K562 (cell line): ENCODE measurements at regions not wholly inside any gene's neighbourhood (a gene's known extent, or its start where the extent isn't known, plus 50 kb on each side); places are given as distances from the start of the nearest gene placed in this dataset.

ENCODE experiments used
- ATAC-seq: fragments of 200-7000 bp; cut with Tn5 transposase; 3 replicates; pipeline ENCODE4 v1.9.1; 2020; ENCODE audit warnings: moderate library complexity
- BruUV-seq: library from RNA; stranded (reverse); fragments of 400-500 nt; replicated peaks from 2 replicates; lab custom pipeline; 2021; lab: Mats Ljungman, UMichigan
- CTCF ChIA-PET: fragments of 300-600 bp; formaldehyde crosslinking; extraction: SDS; loops from one replicate; lab custom pipeline; 2021; ENCODE audit warnings: low intra/inter-chr PET ratio; lab: Yijun Ruan, JAX
- POLR2A ChIA-PET: fragments of 300-600, 350-650 bp; sonication (Branson Sonifier 250); formaldehyde crosslinking; extraction: SDS; loops from one replicate; lab custom pipeline; 2021; ENCODE audit warnings: antibody characterized with exemption, inconsistent platforms; lab: Yijun Ruan, JAX
- DNase-seq, 4 experiments: peaks; one replicate each; pipeline versions ENCODE4 v3.0.0 to v3.0.0-alpha.2; 2011 to 2018; ENCODE audit warnings: low spot score in 3 of 4, mixed read lengths in 3 of 4; ENCODE audit errors: extremely low read depth in 1 of 4
- FAIRE-seq: peaks from 2 replicates; lab custom pipeline; 2011; peaks lifted over from hg19 to GRCh38; lab: Jason Lieb, UNC
- H2AFZ ChIP-seq: 2 replicates; pipeline ENCODE4 v1.6.0; 2011; ENCODE audit warnings: low read depth, low read length, control low read depth, inconsistent platforms
- H3K27ac ChIP-seq: fragments of 200-600 bp; 3 replicates; pipeline ENCODE4 v1.8.0; 2011; ENCODE audit warnings: low read depth, mild to moderate bottlenecking, control low read depth, inconsistent platforms, low read length, moderate library complexity, mixed read lengths; ENCODE audit errors: extremely low read depth
- H3K27me3 ChIP-seq, 2 experiments: fragments of 300-600 bp in 1 of 2; 2 replicates in 1 of 2; 3 replicates in 1 of 2; pipeline versions ENCODE4 v1.6.0 to v1.8.0; 2011; ENCODE audit warnings: inconsistent platforms in 2 of 2, low read length in 2 of 2, mild to moderate bottlenecking in 1 of 2, mixed read lengths in 1 of 2, moderate library complexity in 1 of 2; ENCODE audit not compliant: control insufficient read depth in 2 of 2, insufficient read depth in 2 of 2
- H3K36me3 ChIP-seq: fragments of 300-600 bp; 3 replicates; pipeline ENCODE4 v1.8.0; 2011; ENCODE audit warnings: mild to moderate bottlenecking, low read length, inconsistent platforms; ENCODE audit not compliant: control insufficient read depth, insufficient read depth
- H3K4me1 ChIP-seq, 2 experiments: fragments of 200-600 bp in 1 of 2; replicated peaks in 1 of 2; 2 replicates in 1 of 2; 3 replicates in 1 of 2; pipeline versions ENCODE4 v1.5.1 to v1.8.0; 2011; ENCODE audit warnings: inconsistent platforms in 2 of 2, low read length in 2 of 2, mild to moderate bottlenecking in 1 of 2, mixed read lengths in 1 of 2, moderate library complexity in 1 of 2; ENCODE audit not compliant: control insufficient read depth in 2 of 2, insufficient read depth in 2 of 2
- H3K4me2 ChIP-seq: 2 replicates; pipeline ENCODE4 v1.6.1; 2011; ENCODE audit warnings: low read length, control low read depth, inconsistent platforms, mixed read lengths; ENCODE audit not compliant: insufficient read depth
- H3K4me3 ChIP-seq: fragments of 200-600 bp; sonication (generic), shearing (Covaris generic); 2 replicates; pipeline ENCODE4 v1.5.1; 2016; ENCODE audit warnings: control low read depth, inconsistent platforms
- H3K79me2 ChIP-seq: fragments of 200-600 bp; 3 replicates; pipeline ENCODE4 v1.8.0; 2011; ENCODE audit warnings: low read length, inconsistent platforms; ENCODE audit not compliant: control insufficient read depth, insufficient read depth
- H3K9ac ChIP-seq, 2 experiments: 2 replicates each; pipeline versions ENCODE4 v1.6.0 to v1.6.1; 2011; ENCODE audit warnings: low read depth in 2 of 2, low read length in 2 of 2, control low read depth in 1 of 2, inconsistent platforms in 1 of 2, mild to moderate bottlenecking in 1 of 2, mixed read lengths in 1 of 2; ENCODE audit not compliant: insufficient read depth in 1 of 2
- H3K9me1 ChIP-seq: one replicate; pipeline ENCODE4 v1.6.0; 2011; ENCODE audit warnings: inconsistent platforms, mild to moderate bottlenecking, low read length, moderate library complexity; ENCODE audit not compliant: control insufficient read depth, insufficient read depth
- H3K9me3 ChIP-seq: replicated peaks from 2 replicates; pipeline ENCODE4 v1.5.1; 2011; ENCODE audit warnings: low read depth, low read length, inconsistent platforms; ENCODE audit not compliant: control insufficient read depth, insufficient read depth
- H4K20me1 ChIP-seq: replicated peaks from 2 replicates; pipeline ENCODE4 v1.6.1; 2011; ENCODE audit warnings: low read length, inconsistent platforms, mixed read lengths; ENCODE audit not compliant: control insufficient read depth, insufficient read depth
- ARID1B ChIP-seq: fragments of 450-650 bp; IDR thresholded peaks from 2 replicates; pipeline ENCODE4 v1.6.1; 2016; ENCODE audit warnings: antibody characterized with exemption, mild to moderate bottlenecking, inconsistent platforms
- BHLHE40 ChIP-seq: IDR thresholded peaks from 2 replicates; pipeline ENCODE4 v1.6.1; 2011; ENCODE audit warnings: low read length, improper control_type of control experiment
- E2F8 ChIP-seq: fragments of 450-650 bp; IDR thresholded peaks from 2 replicates; pipeline ENCODE4 v1.7.1; 2018; ENCODE audit warnings: mild to moderate bottlenecking, low read depth; ENCODE audit not compliant: partially characterized antibody
- FOXO4 ChIP-seq: fragments of 450-650 bp; formaldehyde crosslinking; IDR thresholded peaks from 2 replicates; pipeline ENCODE4 v1.4.0; 2020; ENCODE audit warnings: mild to moderate bottlenecking, moderate library complexity
- HEY1 ChIP-seq: fragments of 250-450 bp; sonication (Bioruptor Pico); IDR thresholded peaks from 2 replicates; pipeline ENCODE4 v1.5.0; 2020; ENCODE audit warnings: mild to moderate bottlenecking, moderate library complexity, borderline replicate concordance
- KLF10 ChIP-seq: fragments of 250-450 bp; sonication (Bioruptor Pico); IDR thresholded peaks from 2 replicates; pipeline ENCODE4 v1.6.1; 2021; ENCODE audit warnings: matching md5 sums
- ZNF174 ChIP-seq: fragments of 250-450 bp; sonication (Bioruptor Pico); IDR thresholded peaks from 2 replicates; pipeline ENCODE4 v1.4.0; 2020; ENCODE audit warnings: mild to moderate bottlenecking
- WGBS: fragments of 100-300 bp; shearing (Covaris generic); methylation state at CpG from one replicate; pipeline ENCODE4 v1.1.6; 2016; ENCODE audit warnings: low coverage, mixed read lengths; ENCODE audit not compliant: insufficient coverage; ENCODE audit errors: missing lambda C conversion rate; 5-methylcytosine and 5-hydroxymethylcytosine counted together
- in situ Hi-C: fragments of 300-500 bp; cut with MboI; formaldehyde crosslinking; loops from 4 replicates; pipeline ENCODE4 v1.15.0; 2018; ENCODE audit warnings: inconsistent platforms, mixed read lengths
- intact Hi-C: fragments of 100-400 bp; cut with micrococcal nuclease; formaldehyde crosslinking; loops from 2 replicates; pipeline ENCODE4 v1.14.2; 2022
- TF ChIP-seq, protein P1 (sequence below): fragments of 250-450 bp; sonication (Bioruptor Pico); IDR thresholded peaks from 2 replicates; pipeline ENCODE4 v1.8.0; 2022; ENCODE audit warnings: inconsistent platforms
- TF ChIP-seq, protein P2 (sequence below): fragments of 450-650 bp; IDR thresholded peaks from 2 replicates; pipeline ENCODE4 v1.6.1; 2014; ENCODE audit warnings: low read depth, mild to moderate bottlenecking, moderate library complexity, borderline replicate concordance

- FAIRE-seq (no peak), DNase-seq (no peak), ATAC-seq (no peak)
- H3K9me1 ChIP-seq, result no peaks in the 10 kb centered on the region
- in situ Hi-C loops (no loop called here), intact Hi-C loops (no loop called here)
- no TSS peak for BruUV-seq
- no peaks in the 10 kb centered on the region for H3K9me3 ChIP-seq
- H3K36me3 ChIP-seq, result no peaks in the 10 kb centered on the region
- POLR2A ChIA-PET, result no interaction called here
- H3K9ac ChIP-seq, result no peak overlapping the region
- H3K4me1 ChIP-seq, result no peaks in the 10 kb centered on the region
- H2AFZ ChIP-seq, result no peak overlapping the region
- H3K27ac ChIP-seq, result no peak overlapping the region
- no peak overlapping the region for H3K4me3 ChIP-seq
- CTCF ChIA-PET, result no interaction called here
- no peaks in the 10 kb centered on the region for H4K20me1 ChIP-seq
- no peak overlapping the region for H3K4me2 ChIP-seq
- H3K79me2 ChIP-seq, result no peaks in the 10 kb centered on the region
- TF ChIP-seq FOXO4 (CRISPR knock-in tag), result no peak
- TF ChIP-seq, all 486 proteins: peak for 0
- WGBS, result 0% methylated on average over 1 of the region's 1 CpG
- H3K27me3 ChIP-seq, result no peaks in the 10 kb centered on the region
These were observed 200.4 kb upstream of the ADGRL2 start for GRCh38 chr1:81600363-81600762.

DNA sequence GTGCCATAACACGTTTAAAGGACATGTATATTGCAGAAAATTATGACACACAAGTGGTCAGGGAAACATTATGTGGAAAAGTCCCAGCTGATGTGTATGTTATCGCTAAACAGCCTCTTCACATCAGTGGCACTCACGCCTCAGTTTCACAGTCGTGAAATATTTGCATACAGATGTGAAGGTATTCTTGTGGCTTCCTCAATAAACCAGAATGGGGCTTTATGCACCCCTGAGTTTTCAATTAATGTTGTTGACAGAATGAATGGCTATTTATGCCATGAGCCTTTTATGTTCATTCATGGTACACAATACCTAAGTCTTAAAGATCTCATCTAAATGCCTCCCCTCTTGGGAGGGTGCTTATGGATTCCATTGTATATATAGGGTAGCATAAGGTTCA lies 202.1 kb upstream of the ADGRL2 start:
- POLR2A ChIA-PET, result no interaction called here
- FAIRE-seq, result no peak
- no peaks in the 10 kb centered on the region for H3K36me3 ChIP-seq
- no peaks in the 10 kb centered on the region for H3K27me3 ChIP-seq
- no peak overlapping the region for H3K4me2 ChIP-seq
- H2AFZ ChIP-seq, result no peak overlapping the region
- H3K79me2 ChIP-seq, result no peaks in the 10 kb centered on the region
- no peak overlapping the region for H3K27ac ChIP-seq
- CTCF ChIA-PET, result no interaction called here
- H4K20me1 ChIP-seq, result no peaks in the 10 kb centered on the region
- intact Hi-C loops, result no loop called here
- no TSS peak for BruUV-seq
- DNase-seq, result no peak
- whole genome bisulfite sequencing, result 0% methylated on average over 4 of the region's 4 CpGs
- no peaks in the 10 kb centered on the region for H3K4me1 ChIP-seq
- H3K4me3 ChIP-seq, result no peak overlapping the region
- no peaks in the 10 kb centered on the region for H3K9me1 ChIP-seq
- no peaks in the 10 kb centered on the region for H3K9me3 ChIP-seq
- in situ Hi-C loops, result no loop called here
- no peak for ATAC-seq
- no peak overlapping the region for H3K9ac ChIP-seq
- no peak for TF ChIP-seq E2F8
- no peak for TF ChIP-seq BHLHE40
- TF ChIP-seq, protein P1, sequence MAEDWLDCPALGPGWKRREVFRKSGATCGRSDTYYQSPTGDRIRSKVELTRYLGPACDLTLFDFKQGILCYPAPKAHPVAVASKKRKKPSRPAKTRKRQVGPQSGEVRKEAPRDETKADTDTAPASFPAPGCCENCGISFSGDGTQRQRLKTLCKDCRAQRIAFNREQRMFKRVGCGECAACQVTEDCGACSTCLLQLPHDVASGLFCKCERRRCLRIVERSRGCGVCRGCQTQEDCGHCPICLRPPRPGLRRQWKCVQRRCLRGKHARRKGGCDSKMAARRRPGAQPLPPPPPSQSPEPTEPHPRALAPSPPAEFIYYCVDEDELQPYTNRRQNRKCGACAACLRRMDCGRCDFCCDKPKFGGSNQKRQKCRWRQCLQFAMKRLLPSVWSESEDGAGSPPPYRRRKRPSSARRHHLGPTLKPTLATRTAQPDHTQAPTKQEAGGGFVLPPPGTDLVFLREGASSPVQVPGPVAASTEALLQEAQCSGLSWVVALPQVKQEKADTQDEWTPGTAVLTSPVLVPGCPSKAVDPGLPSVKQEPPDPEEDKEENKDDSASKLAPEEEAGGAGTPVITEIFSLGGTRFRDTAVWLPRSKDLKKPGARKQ, result no peak
- TF ChIP-seq, protein P2, sequence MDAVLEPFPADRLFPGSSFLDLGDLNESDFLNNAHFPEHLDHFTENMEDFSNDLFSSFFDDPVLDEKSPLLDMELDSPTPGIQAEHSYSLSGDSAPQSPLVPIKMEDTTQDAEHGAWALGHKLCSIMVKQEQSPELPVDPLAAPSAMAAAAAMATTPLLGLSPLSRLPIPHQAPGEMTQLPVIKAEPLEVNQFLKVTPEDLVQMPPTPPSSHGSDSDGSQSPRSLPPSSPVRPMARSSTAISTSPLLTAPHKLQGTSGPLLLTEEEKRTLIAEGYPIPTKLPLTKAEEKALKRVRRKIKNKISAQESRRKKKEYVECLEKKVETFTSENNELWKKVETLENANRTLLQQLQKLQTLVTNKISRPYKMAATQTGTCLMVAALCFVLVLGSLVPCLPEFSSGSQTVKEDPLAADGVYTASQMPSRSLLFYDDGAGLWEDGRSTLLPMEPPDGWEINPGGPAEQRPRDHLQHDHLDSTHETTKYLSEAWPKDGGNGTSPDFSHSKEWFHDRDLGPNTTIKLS, result no peak
- TF ChIP-seq ARID1B, result no peak
- no peak for TF ChIP-seq ZNF174 (CRISPR knock-in tag)
- TF ChIP-seq HEY1 (CRISPR knock-in tag), result no peak
- no peak for TF ChIP-seq KLF10
